Fibroblast of the aortic adventitia (primary cell): ENCODE measurements at regions not wholly inside any gene's neighbourhood (a gene's known extent, or its start where the extent isn't known, plus 50 kb on each side); places are given as distances from the start of the nearest gene placed in this dataset.

ENCODE experiments used
- DNase-seq: peaks from one replicate; pipeline ENCODE4 v3.0.0-alpha.2; 2010; ENCODE audit warnings: low read depth
- H3K4me3 ChIP-seq: 2 replicates; pipeline ENCODE4 v1.5.1; 2011; ENCODE audit warnings: low read depth, mild to moderate bottlenecking, control low read depth, low read length, moderate library complexity
- CTCF ChIP-seq: IDR thresholded peaks from 2 replicates; pipeline ENCODE4 v1.5.1; 2011; ENCODE audit warnings: mild to moderate bottlenecking, low read length, control low read depth, inconsistent platforms; ENCODE audit not compliant: insufficient read depth

- DNase-seq = no peak
- TF ChIP-seq CTCF = no peak
- no peak overlapping the region for H3K4me3 ChIP-seq
Measured at GRCh38 chr14:75341620-75342019, 63.0 kb downstream of the FOS start.

GRCh38 chr14:75342762-75343599 is 64.4 kb downstream of the FOS start:
- H3K4me3 ChIP-seq = no peak overlapping the region
- no peak for TF ChIP-seq CTCF
- no peak for DNase-seq

GRCh38 chr14:75343911-75344310 is 65.3 kb downstream of the FOS start:
- DNase-seq = peak; percentile 64
- no peak for TF ChIP-seq CTCF
- H3K4me3 ChIP-seq = no peak overlapping the region

GRCh38 chr14:75344411-75344810 is 65.8 kb downstream of the FOS start:
- H3K4me3 ChIP-seq = no peak overlapping the region
- DNase-seq = no peak

GRCh38 chr14:75350505-75351060 is 72.0 kb downstream of the FOS start:
- TF ChIP-seq CTCF = no peak
- no peak overlapping the region for H3K4me3 ChIP-seq
- DNase-seq = no peak

More at GRCh38 chr14:75344411-75344810, 65.8 kb downstream of the FOS start:
- no peak for TF ChIP-seq CTCF

- TF ChIP-seq CTCF = no peak
Measured at GRCh38 chr14:75359098-75359497, 68.7 kb upstream of the JDP2 start.

More at GRCh38 chr14:75359098-75359497, 68.7 kb upstream of the JDP2 start:
- H3K4me3 ChIP-seq = no peak overlapping the region
- no peak for DNase-seq
